DMS153 (cell line): ENCODE measurements at regions not wholly inside any gene's neighbourhood (a gene's known extent, or its start where the extent isn't known, plus 50 kb on each side); places are given as distances from the start of the nearest gene placed in this dataset.
A peak's percentile ranks its signal among the peaks of the same experiment; 100 is the strongest.

Experiments
- DNase-seq: peaks from one replicate; lab custom pipeline; 2025; lab: John Stamatoyannopoulos, UW

DNA sequence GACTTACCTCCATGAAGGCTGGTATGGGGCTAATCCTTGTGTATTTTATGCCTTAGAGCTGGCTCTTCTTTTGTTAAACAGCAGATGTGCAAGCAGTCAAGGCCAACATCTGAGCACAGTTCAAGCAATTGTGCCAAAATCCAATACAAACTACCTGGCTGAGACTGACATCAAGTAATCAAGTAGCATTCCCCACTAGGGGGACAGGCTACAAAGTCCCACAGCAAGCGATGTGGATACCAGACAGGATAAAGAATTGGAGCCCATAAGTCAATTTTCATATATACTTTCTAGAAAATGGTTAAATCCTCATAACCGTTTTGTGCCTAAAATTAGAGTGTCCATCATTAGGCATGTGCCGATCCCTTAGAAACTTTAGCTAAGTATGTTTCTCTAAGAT lies 675.8 kb downstream of the DIAPH3 start:
- DNase-seq: no peak

DNA sequence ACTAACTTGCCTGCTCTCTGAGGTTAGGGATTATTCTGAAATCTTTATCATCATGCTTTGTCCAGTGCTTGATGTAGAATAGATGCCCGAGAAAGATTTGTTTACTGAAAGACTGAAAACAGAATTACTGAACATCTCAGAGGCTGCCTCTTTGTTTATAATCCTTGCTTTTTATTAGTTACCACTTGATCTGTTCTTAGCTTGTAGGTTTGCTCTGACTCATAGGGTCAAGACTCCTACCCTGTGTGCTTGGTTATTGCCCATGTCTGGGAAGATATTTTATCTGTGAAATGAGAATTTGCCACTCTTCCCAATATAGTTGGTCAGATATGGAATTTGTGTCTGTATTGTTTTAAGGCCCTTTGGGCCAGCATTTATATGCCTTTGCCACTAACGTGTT lies 675.3 kb downstream of the DIAPH3 start:
- no peak for DNase-seq

DNA sequence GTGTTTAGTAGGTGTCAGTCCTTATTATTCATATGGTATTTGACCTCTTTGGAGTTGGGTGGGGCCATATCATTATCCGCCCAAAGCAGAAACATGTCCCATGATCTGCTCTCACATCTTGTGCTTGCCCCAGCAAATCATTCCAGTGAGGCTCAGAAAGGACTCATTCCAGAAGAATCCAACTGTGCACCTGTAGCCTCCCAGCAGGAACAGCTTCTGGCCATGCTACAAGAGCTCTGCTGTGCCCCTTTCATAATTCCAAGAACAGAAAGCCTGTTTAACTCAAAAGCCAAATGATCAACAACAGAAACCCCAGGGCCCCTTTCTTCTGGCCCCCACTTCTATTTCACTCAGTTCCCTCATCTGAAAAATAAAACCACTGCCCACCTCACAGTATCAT lies 673.1 kb downstream of the DIAPH3 start:
- DNase-seq: no peak

DNA sequence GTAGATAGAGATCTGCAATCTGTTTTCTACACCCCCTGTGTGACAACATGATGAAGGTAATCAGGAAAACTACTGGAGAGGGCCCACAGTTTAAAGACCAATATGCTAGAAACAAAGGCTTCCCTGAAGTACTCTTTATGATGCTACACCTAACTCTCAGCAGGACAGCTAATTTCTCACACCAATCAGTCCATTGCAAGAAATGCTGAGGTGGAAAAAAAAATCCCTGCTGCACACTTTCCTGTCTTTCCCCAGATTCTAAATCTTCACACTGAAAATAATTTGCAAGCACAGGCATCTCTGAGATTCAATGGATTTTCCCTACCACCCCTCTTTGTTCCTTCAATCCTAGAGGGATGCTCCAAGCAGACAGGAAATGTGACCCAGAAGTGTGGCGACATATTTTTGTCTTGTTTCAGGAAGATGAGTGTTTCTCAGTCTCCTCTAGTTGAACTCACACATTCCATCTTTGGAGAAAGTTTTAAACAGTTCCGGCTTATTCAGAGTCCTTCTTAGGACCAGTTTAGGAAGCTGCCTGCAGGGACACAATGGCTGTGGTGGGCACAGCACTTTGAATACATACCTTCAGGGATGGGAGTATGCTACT lies 671.6 kb downstream of the DIAPH3 start:
- no peak for DNase-seq

DNA sequence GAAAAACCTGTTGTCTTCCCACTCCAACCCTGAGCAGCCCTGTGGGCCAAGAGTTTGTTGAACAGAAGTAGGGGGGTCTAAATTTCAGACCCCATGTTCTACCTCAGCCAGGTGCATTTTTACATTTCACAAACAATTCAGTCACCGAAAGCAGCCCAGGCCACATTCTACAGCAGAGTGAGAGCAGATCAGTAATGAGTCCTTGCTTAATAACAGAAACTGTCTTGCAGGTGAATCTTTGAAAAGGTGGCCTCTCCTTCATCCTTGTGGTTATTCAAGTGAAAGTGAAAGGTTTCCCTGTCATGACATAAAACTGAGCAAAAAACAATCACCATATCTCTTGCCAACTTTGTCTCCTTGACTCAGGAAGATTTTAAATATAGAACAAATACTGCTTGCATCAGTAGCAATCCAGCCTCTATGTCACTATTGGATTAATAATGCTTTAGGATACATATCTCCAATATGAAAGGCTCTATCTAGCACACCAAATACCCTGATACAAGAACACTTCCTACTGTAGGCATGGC lies 670.2 kb downstream of the DIAPH3 start:
- no peak for DNase-seq

DNA sequence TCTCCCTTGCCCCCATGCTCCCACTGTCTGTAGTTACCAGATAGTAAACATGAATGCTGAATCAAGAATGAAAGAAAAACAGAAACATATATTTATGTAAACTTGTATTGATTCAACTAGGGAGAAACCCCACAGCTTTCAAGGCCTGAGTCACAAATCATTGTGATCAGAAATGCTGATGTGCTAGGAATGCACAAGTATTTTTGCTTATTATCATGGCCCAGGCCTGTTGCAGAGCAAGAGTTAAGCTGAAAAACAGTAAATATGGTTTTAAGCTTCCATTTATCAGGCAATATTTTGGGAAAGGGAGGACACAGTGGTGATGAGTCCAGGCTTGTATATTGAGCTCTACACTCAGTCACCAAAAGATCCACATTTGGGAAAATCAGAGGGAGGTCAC lies 669.6 kb downstream of the DIAPH3 start:
- no peak for DNase-seq

DNA sequence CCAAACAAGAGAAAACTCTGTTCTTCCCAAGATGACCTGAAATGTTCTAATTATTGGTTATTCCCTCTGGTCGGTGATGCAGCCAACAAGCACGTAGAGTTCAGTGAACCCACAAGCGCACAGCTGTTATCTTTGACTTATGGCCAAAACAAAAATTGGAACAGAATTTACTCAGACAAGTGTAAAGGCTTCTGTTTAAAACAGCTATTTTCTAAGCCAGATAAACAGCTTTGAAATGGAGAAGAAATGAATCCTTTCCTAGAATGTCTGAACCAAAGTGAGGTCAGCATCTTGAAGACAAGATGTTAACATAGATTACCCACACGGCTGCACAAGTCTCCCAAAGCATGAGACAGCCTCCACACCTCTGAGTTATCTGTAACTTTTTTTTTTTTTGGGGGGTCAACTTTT lies 669.2 kb downstream of the DIAPH3 start:
- DNase-seq: no peak

DNA sequence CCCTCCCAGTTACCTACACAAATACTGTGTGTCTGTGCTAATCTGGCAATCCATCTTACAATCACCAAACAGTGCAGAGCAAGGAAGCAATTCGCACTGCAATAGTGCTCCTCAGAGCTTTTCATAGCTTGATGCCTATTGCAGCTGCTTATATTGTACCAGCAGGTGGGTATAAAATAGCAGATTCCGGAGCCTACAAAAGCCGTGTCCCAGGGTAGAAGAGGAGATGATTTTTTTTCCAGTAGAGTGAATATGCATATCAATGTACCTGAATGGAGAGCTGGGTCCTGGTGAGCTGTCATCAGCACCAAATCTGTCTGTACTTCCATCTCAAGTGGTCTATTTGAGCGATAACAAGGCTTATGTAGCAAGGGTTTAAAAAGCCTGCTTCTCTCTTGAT lies 668.4 kb downstream of the DIAPH3 start:
- DNase-seq: no peak

DNA sequence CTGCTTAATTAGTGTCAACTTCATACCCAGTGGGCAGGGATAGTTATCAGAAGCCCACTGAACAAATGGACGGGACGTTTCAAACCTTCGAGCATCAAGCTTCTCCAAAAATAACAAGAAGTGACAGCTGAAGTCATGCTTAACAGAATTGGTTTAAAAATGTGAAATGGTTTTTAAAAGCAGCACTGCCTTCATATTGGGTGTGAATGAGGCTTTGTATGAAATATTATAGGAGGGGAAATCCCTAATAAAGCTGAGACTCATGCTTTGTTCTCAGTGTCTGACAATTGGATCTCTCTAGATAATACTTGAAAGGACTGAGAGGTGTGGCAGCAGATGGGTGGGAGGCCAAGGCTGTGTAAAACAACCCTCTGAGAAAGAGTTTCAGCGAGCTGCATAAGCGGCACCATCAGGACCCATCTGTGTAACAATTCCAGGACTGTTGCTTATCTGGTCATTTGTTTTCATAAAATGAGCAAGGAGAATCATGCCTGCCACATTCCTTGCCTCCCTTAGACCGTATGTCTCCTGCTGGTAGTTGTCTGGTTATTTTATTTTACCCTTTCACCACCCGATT lies 667.7 kb downstream of the DIAPH3 start:
- DNase-seq: no peak

DNA sequence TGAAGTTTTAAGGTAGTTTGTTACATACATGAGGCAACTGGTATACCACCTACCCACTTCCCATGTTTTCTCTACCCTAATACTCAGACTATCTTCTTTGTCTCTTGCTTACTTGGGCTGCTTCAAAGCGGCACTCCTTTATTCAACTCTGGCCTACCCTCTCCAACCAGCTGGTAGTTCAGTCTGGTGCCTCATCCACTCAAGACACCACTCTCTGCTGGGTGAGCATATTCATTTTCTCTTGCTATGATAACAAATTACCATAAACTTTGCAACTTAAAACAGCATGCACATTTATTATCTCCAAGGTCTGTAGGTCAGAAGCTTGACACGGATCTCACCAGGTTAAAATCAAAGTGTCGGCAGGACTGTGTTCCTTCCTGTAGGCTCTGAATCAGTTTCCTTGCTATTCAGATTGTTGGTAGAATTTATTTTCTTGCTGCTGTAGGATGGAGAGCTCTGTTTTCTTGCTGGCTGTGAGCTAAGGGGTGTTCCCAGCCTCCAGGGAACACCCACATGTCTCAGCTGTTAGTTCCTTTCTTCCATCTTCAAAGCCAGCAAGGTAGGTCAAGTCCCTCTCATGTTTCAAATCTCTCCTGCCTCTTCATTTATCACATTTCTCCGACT lies 666.0 kb downstream of the DIAPH3 start:
- DNase-seq: no peak

DNA sequence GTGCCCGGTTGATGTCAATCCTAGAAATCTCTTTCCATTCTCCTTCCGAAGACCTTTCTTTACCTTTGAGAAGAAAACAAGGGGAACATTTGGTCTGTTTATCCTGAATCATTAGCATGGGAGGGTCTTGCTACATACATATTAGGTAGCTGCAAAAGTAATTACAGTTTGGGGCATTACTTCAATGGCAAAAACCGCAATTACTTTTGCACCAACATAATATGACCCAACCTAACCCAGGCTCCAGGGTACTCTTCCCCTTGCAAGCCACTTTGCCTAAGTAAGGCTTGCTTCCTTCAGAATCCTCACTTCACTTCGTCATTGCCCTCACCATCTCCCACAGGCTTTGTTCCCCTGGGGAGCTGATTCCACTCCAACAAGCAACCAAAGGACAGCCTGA lies 662.7 kb downstream of the DIAPH3 start:
- DNase-seq: no peak

DNA sequence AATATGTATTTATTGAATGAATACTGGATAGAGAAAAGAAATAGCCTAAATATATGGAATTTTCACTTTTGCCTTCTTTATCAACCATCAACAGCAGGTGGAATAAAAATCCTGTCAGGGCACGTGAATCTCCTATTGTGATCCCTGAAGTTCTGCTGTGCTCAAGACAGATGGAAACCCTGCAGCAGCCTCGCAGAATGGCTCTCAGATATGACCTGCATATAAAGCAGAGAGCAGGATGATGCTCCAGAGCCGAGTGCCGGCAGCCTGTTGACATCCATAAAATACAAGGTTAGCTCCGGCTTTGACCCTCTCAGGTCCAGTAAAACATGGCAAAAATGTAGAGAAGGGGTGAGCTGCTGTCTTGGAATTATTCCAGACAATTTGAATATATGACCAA lies 659.3 kb downstream of the DIAPH3 start:
- DNase-seq: no peak

DNA sequence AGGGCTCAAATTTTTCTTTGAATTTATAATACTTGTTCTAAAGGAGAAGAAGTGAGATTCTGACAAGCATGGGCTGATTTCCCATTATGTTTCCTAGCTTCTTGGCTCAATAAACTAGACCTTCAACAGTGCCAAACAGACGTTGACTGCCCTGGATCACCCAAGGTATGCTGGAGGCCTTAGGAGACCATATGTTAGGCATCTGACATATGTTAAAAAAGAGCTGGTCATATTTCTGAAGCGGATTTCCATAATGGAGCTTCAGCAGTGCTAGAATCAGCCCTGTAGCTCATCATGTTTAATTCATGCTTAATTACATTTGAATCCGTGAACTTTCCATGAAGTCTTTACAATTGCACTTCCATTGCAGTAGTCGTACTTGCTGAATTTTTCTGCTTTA lies 653.3 kb downstream of the DIAPH3 start:
- DNase-seq: no peak

DNA sequence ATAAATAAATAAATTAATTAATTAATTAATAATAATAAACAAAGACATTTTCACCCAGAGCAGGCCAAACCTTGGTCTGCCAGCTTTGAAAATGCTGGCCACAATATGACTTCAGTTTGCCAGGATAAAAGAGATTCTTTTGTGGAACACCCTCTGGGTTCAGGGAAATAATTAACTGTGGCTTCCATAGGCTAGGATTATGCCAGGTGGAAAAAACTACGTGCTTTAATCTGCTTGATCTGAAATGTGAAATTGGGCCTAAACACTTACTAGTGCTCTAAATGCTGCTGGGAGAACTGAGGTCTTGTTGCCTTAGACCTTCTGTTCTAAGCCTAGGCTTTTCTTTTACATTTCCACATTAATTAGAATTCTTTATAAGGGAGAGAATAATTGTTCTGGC lies 650.0 kb downstream of the DIAPH3 start:
- no peak for DNase-seq

DNA sequence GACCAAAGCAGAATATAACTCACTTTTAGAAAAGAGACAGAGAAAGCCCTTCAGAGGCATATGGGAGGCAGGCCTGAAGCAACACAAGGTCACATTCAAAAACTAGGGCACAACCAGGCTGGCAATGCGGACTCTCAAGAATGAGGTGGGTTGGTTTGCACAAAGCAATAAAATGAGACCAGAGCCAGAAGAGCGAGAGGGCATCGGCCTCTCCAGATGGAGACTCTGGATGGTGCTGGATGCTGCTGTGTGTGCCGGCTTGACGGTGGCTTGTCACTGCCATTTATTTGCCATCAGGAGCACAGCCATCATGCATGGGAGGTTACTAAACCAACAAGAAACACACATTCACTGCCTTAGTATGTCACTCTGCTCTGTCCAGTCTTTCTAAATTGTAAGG lies 649.4 kb downstream of the DIAPH3 start:
- DNase-seq: no peak

DNA sequence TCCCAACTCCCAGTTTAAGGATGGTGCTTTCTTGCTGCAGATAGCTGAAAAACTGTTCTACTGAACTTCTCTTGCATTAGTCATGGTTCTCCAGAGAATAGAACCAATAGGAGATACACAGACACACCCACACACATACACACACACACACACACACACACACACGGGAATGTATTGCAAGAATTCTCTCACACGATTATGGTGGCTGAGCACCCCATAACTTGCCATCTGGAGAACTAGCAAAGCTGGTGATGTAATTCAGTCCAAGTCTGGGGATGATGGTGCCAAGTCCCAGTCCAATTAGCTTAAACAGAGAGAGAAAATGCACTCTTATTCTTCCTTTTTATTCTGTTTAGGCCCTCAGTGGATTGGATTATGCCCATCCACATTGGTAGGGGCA lies 643.9 kb downstream of the DIAPH3 start:
- no peak for DNase-seq

DNA sequence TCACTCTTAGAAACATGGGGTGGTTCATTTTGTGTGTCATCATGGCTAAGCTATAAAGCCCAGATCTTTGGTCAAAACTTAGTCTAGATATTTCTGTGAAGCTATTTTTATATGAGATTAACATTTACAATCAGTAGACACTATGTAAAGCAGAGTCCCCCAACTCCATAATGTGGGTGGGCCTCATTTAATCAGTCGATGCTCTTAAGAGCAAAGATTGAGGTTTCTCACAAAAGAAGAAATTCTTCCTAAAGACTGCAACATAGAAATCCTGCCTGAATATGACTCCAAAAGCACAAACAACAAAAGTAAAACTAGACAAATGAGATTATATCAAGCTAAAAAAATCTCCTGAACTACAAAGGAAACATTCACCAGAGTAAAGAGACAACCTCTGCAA lies 642.2 kb downstream of the DIAPH3 start:
- DNase-seq: no peak

DNA sequence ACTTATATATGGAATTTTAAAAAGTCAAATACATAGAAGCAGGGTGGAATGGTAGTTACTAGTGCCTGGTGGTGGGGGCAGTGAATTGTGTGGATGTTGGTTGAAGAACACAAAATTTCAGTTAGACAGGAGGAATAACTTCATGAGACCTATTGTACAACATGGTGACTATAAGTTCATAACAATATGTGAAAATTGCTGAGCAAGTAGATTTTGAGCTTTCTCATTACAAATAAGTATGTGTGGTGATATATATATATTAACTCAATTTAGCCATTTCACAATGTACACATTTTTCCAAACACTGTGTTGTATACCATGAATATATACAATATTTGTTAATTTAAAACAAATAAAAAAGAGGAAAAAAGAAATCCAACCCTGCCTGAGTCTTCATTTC lies 641.1 kb downstream of the DIAPH3 start:
- no peak for DNase-seq

DNA sequence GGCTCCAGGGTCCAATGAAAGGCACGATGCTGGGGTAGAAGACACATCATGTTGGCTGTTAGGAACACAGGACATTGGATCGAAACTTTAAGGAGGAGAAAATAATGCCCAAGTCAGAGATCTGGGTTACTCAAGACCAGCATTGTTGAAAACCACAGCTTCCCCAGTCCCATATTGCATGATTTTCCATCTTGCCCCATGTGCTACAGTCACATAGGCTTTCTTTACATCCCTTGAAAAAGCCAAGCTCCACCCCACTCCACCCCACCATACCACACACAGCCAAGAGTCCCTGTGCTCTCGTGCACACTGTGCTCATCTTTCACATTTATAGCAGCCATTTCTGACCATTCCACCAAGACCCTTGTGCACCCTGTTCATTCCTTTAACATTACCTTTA lies 636.2 kb downstream of the DIAPH3 start:
- no peak for DNase-seq

DNA sequence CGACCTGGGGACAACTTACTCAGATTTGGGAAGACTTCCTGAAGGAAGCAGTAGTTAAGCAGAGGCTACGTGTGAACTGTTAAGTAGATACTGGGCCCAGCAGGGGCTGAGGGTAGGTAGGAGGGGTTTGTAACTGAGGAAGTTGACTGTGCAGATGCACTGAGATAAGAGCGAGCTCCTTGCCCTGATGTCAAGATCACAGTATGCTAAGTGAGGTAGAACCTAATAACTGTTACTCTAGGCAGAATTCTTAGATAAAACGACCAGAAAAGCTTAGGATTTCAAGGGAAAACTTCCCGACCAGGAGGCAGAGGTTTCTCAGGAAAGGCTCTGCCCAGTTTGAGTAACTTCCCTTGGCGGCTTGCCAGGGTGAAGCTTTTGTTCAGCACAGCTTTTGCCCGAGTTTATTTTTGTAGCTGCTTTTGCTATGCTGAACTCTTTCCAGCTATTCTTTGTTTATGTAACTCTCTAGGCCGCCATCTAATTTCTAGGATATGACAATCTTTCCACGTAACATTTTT lies 632.1 kb downstream of the DIAPH3 start:
- DNase-seq: peak; percentile 55

DNA sequence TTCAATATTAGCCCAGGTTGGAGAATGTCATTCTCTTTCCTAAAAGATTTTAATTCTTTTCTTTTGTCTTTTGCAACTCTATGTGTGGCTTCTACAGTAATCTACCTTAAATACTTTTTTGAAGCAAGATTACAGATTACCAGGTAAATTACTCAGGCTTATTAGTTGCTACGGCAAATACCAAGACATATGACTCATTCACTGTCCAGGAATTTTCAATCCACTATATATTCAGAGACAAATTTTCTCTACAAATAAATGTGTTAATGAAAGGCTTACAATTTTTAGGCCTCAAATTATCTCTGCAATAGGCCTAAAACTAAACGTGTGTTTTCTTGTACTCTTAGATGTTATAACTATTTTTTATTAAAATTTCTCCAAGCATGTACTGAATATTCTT lies 631.3 kb downstream of the DIAPH3 start:
- DNase-seq: no peak

DNA sequence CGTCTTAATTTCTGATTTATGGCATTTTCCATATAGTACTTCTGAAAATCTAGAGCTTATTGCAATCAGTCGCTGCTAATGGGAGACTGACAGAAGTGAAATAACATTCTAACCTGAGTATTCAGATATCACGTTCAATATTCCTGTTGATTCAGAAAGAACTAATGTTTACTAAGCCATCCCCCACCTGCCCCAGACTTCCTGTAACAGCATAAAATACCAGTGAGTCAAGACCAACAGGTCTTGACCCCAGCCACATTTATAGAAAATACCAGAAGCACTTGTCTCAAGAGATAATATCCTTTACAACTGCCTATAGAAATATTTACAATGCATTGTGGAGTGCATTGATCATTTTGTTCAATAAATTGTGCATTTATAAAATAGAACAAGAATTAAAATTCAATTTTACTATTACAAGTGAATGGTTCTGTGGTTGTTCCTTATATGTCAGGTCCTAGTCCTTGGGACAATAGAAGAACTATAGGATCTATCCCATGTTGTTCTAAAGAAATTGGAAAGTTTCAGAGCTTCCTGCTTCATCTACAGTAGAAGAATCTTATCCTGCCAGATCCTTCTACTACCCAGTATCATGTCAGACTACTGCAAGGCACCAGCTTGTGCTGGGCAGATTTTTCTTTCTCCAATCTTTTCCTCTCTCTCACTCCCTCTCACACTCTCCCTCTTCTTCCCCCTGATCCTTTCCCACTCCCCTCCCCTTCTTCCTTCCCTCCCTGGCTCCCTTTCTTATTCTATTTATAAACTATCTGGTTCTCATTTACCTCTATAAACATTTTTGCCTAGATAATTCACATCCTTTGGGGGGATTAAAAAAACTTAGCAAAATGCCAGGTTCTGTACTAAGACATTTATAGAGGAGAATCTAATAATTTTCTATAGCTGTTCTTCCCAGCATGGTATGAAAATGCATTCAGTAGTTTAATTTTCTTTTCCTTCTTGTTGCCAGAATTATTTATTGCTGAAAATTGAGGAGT lies 629.9 kb downstream of the DIAPH3 start:
- peak; percentile 38 for DNase-seq
